Spinal cord (tissue), 9 donors: ENCODE measurements at regions not wholly inside any gene's neighbourhood (a gene's known extent, or its start where the extent isn't known, plus 50 kb on each side); places are given as distances from the start of the nearest gene placed in this dataset.
A peak's percentile ranks its signal among the peaks of the same experiment; 100 is the strongest.

ENCODE experiments used
- DNase-seq, 6 donors: peaks; one replicate each; pipeline versions ENCODE4 v3.0.0 to v3.0.0-alpha.2; 2013 to 2015; ENCODE audit warnings: low spot score in 6 of 6, low read depth in 4 of 6
- H3K27ac ChIP-seq: one replicate; pipeline ENCODE4 v1.5.1; 2013; ENCODE audit warnings: low read depth, low read length, control low read depth
- H3K27me3 ChIP-seq: one replicate; pipeline ENCODE4 v1.6.1; 2013; ENCODE audit warnings: low read length; ENCODE audit not compliant: control insufficient read depth, insufficient read depth
- H3K36me3 ChIP-seq: one replicate; pipeline ENCODE4 v1.6.1; 2013; ENCODE audit warnings: low read length; ENCODE audit not compliant: control insufficient read depth, insufficient read depth
- H3K4me1 ChIP-seq: one replicate; pipeline ENCODE4 v1.6.1; 2013; ENCODE audit warnings: low read length; ENCODE audit not compliant: control insufficient read depth, insufficient read depth
- H3K4me3 ChIP-seq: one replicate; pipeline ENCODE4 v1.5.1; 2013; ENCODE audit warnings: low read depth, low read length, control low read depth
- H3K9me3 ChIP-seq: one replicate; pipeline ENCODE4 v1.6.1; 2013; ENCODE audit warnings: low read length; ENCODE audit not compliant: control insufficient read depth, insufficient read depth
- WGBS: methylation state at CpG from one replicate; pipeline ENCODE4 v1.1.5; 2013; ENCODE audit warnings: missing lambda C conversion rate; ENCODE audit not compliant: insufficient coverage; 5-methylcytosine and 5-hydroxymethylcytosine counted together
- donor health status: healthy.

- Histone ChIP-seq H3K36me3 (no peaks in the 10 kb centered on the region), H3K4me1 (no peaks in the 10 kb centered on the region), H3K4me3 (no peak overlapping the region), H3K27ac (no peak overlapping the region), H3K27me3 (peaks cover 2% of the 10 kb centered on the region), H3K9me3 (no peaks in the 10 kb centered on the region)
- peak in 2 of 6 donors; percentile 1 to 13 for DNase-seq
- WGBS, result no CpG with 5 or more reads among the region's 2 CpGs
Measured at GRCh38 chr9:103988821-103989220, 105.3 kb upstream of the SMC2 start.

GRCh38 chr9:103990311-103990710 lies 103.8 kb upstream of the SMC2 start:
- DNase-seq, result no peak

GRCh38 chr9:103991001-103991400 lies 103.1 kb upstream of the SMC2 start:
- 52% methylated on average over 2 of the region's 2 CpGs for WGBS
- H3K27me3 ChIP-seq, result peaks cover 2% of the 10 kb centered on the region
- no peaks in the 10 kb centered on the region for H3K36me3 ChIP-seq
- H3K9me3 ChIP-seq, result no peaks in the 10 kb centered on the region
- H3K27ac ChIP-seq, result no peak overlapping the region
- no peaks in the 10 kb centered on the region for H3K4me1 ChIP-seq
- H3K4me3 ChIP-seq, result no peak overlapping the region
- no peak for DNase-seq

More at GRCh38 chr9:103990311-103990710, 103.8 kb upstream of the SMC2 start:
- Histone ChIP-seq H3K4me1 (no peaks in the 10 kb centered on the region), H3K27me3 (peaks cover 2% of the 10 kb centered on the region), H3K36me3 (no peaks in the 10 kb centered on the region), H3K9me3 (no peaks in the 10 kb centered on the region), H3K27ac (no peak overlapping the region), H3K4me3 (no peak overlapping the region)
- WGBS, result 100% methylated on average over 1 of the region's 2 CpGs

GRCh38 chr9:103991698-103992097 lies 102.4 kb upstream of the SMC2 start:
- H3K9me3 ChIP-seq, result no peaks in the 10 kb centered on the region
- 67% methylated on average over 1 of the region's 1 CpG for WGBS
- H3K4me3 ChIP-seq, result no peak overlapping the region
- H3K36me3 ChIP-seq, result no peaks in the 10 kb centered on the region
- peaks cover 2% of the 10 kb centered on the region for H3K27me3 ChIP-seq
- no peak overlapping the region for H3K27ac ChIP-seq
- peak in 1 of 6 donors; percentile 4 for DNase-seq
- H3K4me1 ChIP-seq, result no peaks in the 10 kb centered on the region

- Histone ChIP-seq H3K27ac (no peak overlapping the region), H3K27me3 (peaks cover 2% of the 10 kb centered on the region)
- WGBS, result no CpG with 5 or more reads among the region's 3 CpGs
Measured at GRCh38 chr9:103992938-103993579, 101.0 kb upstream of the SMC2 start.

GRCh38 chr9:103997856-103998370 lies 96.2 kb upstream of the SMC2 start:
- no peak overlapping the region for H3K27ac ChIP-seq
- 59% methylated on average over 2 of the region's 3 CpGs for WGBS
- no peaks in the 10 kb centered on the region for H3K4me1 ChIP-seq
- no peaks in the 10 kb centered on the region for H3K27me3 ChIP-seq
- H3K4me3 ChIP-seq, result no peak overlapping the region
- no peaks in the 10 kb centered on the region for H3K36me3 ChIP-seq
- H3K9me3 ChIP-seq, result no peaks in the 10 kb centered on the region
- DNase-seq, result peak in 2 of 6 donors; percentile 24 to 54

More at GRCh38 chr9:103992938-103993579, 101.0 kb upstream of the SMC2 start:
- no peaks in the 10 kb centered on the region for H3K4me1 ChIP-seq
- no peaks in the 10 kb centered on the region for H3K9me3 ChIP-seq
- peak in 1 of 6 donors; percentile 45 for DNase-seq
- no peak overlapping the region for H3K4me3 ChIP-seq
- H3K36me3 ChIP-seq, result no peaks in the 10 kb centered on the region

- DNase-seq, result no peak
- Histone ChIP-seq H3K36me3 (no peaks in the 10 kb centered on the region), H3K4me1 (no peaks in the 10 kb centered on the region), H3K9me3 (no peaks in the 10 kb centered on the region), H3K27ac (no peak overlapping the region), H3K4me3 (no peak overlapping the region), H3K27me3 (no peaks in the 10 kb centered on the region)
- 96% methylated on average over 31 of the region's 40 CpGs for WGBS
Measured at GRCh38 chr9:103999375-104000062, 94.6 kb upstream of the SMC2 start.

GRCh38 chr9:104009826-104010225 lies 84.3 kb upstream of the SMC2 start:
- Histone ChIP-seq H3K9me3 (no peaks in the 10 kb centered on the region), H3K36me3 (no peaks in the 10 kb centered on the region), H3K4me1 (no peaks in the 10 kb centered on the region), H3K27me3 (no peaks in the 10 kb centered on the region), H3K27ac (no peak overlapping the region), H3K4me3 (no peak overlapping the region)
- no peak for DNase-seq
- WGBS, result no CpG with 5 or more reads among the region's 3 CpGs

- Histone ChIP-seq H3K4me3 (no peak overlapping the region), H3K36me3 (no peaks in the 10 kb centered on the region), H3K4me1 (no peaks in the 10 kb centered on the region), H3K9me3 (no peaks in the 10 kb centered on the region), H3K27ac (no peak overlapping the region), H3K27me3 (no peaks in the 10 kb centered on the region)
- DNase-seq, result peak in 3 of 6 donors; percentile 11 to 88 (median 13)
Measured at GRCh38 chr9:104022083-104022482, 72.0 kb upstream of the SMC2 start.

GRCh38 chr9:104025104-104025503 lies 69.0 kb upstream of the SMC2 start:
- no peaks in the 10 kb centered on the region for H3K36me3 ChIP-seq
- no peak overlapping the region for H3K27ac ChIP-seq
- H3K4me3 ChIP-seq, result no peak overlapping the region
- no peaks in the 10 kb centered on the region for H3K9me3 ChIP-seq
- WGBS, result no CpG with 5 or more reads among the region's 2 CpGs
- no peaks in the 10 kb centered on the region for H3K27me3 ChIP-seq
- DNase-seq, result no peak
- no peaks in the 10 kb centered on the region for H3K4me1 ChIP-seq
